ENCODE measurements at regions not wholly inside any gene's neighbourhood (a gene's known extent, or its start where the extent isn't known, plus 50 kb on each side); places are given as distances from the start of the nearest gene placed in this dataset.
"Not testable (repeated sequence)": the region's sequence is repeated elsewhere in the genome, so short reads cannot be mapped to it uniquely, and the experiment has no call there.

- no peak for DNase-seq
Observed at GRCh38 chr21:43286196-43286595, 117.4 kb downstream of the CRYAA start.

GRCh38 chr21:43284700-43285099, 115.9 kb downstream of the CRYAA start:
- DNase-seq: no peak

GRCh38 chr21:43284238-43284637, 115.4 kb downstream of the CRYAA start:
- no peak for DNase-seq

GRCh38 chr21:43283925-43284221, 115.1 kb downstream of the CRYAA start:
- not testable (repeated sequence) for DNase-seq

- DNase-seq: no peak
Observed at GRCh38 chr21:43283136-43283924, 114.5 kb downstream of the CRYAA start.

GRCh38 chr21:43282358-43283120, 113.7 kb downstream of the CRYAA start:
- DNase-seq: no peak

DNA sequence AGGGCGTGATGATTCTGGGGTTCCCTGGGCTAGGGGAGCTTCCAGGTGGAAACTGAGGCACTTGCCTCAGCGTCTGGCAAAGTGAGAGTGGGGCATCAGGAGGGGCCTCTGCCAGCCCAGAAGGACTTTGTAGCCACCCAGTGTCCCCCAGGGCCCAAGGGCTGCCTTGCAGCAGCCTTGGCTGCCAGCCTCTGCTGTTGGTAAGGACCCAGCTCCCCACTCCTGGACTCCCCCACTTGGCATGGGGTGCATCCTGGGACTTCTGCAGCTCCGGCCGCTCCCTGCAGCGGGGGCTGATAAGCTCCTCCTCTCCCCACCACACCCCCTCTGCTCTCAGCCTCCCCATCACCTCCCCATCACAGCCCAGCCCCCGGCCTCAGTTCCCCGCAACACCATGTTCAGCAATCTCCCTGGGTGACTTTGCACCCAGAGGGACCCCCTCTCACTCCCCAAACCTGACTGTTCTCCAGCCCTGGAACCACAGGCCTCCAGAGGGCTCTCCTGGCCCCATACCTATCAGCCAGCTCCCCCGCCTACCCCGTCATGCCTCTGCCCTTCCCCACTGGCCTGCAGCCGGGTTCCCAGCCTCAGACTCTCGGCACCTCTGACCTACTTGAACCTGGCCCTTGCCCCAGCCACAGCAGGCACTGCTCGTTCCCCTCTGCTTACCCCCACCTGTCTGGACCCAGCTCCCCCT, 113.0 kb downstream of the CRYAA start:
- no peak for DNase-seq

GRCh38 chr21:43280949-43281633, 112.3 kb downstream of the CRYAA start:
- DNase-seq: no peak

GRCh38 chr21:43279578-43279894, 110.7 kb downstream of the CRYAA start:
- DNase-seq: no peak

- DNase-seq: no peak
Observed at GRCh38 chr21:43278766-43279577, 110.2 kb downstream of the CRYAA start.

DNA sequence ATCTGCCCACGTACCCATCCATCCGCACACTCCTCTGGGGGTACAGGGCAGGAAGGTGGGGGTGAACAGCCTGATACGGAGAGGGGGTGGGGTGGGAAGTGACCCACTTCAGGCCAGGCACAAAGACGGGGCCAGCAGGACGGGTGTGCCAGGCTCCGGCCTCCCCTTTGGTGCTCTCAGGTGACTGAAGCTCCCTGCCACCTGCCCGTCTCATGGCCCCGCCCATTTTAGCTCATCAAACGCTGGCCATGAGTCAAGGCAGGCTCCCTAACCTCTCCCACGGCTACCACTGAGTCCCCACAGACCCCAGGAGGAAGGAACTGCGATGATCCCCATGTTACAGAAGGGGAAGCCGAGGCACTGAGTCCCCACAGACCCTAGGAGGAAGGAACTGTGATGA, 109.6 kb downstream of the CRYAA start:
- no peak for DNase-seq

GRCh38 chr21:43277481-43278351, 108.9 kb downstream of the CRYAA start:
- no peak for DNase-seq

- DNase-seq: no peak
Observed at GRCh38 chr21:43276811-43277210, 108.0 kb downstream of the CRYAA start.

DNA sequence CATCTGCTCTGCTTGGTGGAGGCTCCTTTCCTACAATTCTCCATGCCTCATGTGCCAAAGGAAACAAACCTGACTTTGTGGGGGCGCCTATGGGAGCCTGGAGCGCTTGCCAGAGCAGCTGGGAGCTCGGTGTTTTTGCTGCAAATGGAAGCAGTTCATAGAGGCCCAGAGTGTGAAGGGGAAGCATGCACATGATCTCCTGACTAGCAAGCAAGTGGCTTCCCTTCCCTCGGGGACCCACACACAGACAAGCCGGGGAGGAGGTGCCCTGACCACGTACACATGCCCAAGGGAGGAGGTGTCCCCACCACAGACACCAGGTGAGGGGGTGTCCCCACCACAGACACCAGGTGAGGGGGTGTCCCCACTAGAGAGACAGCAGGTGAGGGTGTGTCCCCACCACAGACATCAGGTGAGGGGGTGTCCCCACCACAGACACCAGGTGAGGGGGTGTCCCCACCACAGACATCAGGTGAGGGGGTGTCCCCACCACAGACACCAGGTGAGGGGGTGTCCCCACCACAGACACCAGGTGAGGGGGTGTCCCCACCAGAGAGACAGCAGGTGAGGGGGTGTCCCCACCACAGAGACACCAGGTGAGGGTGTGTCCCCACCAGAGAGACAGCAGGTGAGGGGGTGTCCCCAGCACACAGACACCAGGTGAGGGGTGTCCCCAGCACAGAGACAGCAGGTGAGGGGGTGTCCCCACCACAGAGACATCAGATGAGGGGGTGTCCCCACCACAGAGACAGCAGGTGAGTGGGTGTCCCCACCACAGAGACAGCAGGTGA, 106.8 kb downstream of the CRYAA start:
- no peak for DNase-seq

DNA sequence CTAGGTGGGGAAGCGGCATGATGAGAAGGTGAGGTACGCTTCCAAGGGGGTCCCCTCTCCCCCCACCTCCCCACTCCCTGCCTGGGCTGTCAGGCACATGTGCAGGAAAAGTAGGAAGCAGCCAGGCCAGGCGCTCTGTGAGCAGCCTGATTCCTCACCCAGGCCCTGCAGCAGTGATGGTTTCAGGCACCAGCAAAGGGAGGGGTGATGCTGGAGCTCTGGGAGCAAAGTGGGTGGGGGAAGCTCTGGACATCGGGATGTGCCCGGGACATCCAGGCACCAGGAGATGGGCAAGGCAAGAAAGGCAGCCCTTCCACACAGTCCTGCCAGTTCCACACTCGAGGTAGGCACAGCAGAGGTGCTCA, 106.1 kb downstream of the CRYAA start:
- no peak for DNase-seq

DNA sequence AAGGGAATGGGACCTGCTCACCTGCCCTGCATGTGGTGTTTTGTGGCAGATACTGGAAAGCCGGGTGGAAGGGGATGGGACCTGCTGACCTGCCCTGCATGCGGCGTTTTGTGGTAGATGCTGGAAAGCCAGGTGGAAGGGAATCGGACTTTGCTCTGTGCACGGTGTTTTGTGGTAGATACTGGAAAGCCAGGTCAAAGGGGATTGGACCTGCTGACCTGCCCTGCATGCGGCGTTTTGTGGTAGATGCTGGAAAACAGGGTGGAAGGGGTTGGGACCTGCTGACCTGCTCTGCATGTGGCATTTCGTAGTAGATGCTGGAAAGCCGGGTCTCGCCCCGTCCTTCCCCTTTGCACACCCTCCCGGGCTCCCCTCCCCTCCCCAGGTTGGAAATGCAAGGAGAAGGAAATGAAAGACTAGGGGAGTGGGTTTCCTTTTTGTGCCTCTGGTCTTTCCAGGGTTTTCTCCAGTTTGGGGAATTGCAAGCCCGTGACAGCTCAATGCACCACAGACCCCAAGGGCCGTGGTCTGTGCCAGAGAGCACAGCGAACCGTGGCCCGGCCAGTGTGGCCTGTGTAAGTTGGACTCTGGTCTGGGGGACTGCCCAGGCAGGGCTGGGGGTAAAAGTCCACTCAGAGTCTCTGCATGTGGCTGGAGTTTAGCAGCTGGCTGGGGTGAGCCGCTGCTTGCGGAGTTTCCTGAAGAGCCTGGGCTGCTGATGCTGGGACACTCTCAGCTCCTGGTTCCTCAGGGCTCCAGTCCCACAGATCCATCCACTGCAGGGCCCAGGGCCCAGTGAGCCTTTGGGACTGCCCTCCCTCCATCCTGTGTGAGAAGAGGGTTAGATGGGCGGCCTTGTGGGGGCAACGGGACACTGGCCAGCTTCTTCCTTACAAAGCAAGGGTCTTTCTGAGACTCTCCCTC, 105.5 kb downstream of the CRYAA start:
- DNase-seq: no peak

- DNase-seq: no peak
Observed at GRCh38 chr21:43273708-43274021, 104.9 kb downstream of the CRYAA start.

- no peak for DNase-seq
Observed at GRCh38 chr21:43273016-43273707, 104.4 kb downstream of the CRYAA start.

DNA sequence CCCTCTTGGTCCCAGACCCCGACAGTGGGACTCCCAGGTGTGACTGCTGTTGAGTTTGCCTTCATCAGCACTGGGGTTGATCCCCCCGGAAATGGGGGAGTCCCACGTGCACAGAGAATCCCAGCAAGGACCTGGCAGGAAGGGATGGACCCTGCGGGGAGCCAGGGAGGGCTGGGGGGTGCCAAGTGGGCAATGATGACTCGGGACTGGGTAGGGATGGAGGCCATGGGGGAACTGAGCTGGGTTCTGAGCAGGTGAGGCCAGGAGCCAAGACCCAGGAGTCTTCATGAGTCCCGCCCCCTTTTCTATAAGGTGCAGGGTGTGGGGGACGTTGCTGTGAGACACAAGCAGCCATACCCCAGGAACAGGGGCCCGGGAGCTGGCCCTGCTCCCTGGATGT, 103.8 kb downstream of the CRYAA start:
- DNase-seq: no peak
